GDM1 (cell line): ENCODE measurements at regions not wholly inside any gene's neighbourhood (a gene's known extent, or its start where the extent isn't known, plus 50 kb on each side); places are given as distances from the start of the nearest gene placed in this dataset.
"Not testable (repeated sequence)": the region's sequence is repeated elsewhere in the genome, so short reads cannot be mapped to it uniquely, and the experiment has no call there.

Source experiments
- DNase-seq: peaks from one replicate; lab custom pipeline; 2025; lab: John Stamatoyannopoulos, UW

DNA sequence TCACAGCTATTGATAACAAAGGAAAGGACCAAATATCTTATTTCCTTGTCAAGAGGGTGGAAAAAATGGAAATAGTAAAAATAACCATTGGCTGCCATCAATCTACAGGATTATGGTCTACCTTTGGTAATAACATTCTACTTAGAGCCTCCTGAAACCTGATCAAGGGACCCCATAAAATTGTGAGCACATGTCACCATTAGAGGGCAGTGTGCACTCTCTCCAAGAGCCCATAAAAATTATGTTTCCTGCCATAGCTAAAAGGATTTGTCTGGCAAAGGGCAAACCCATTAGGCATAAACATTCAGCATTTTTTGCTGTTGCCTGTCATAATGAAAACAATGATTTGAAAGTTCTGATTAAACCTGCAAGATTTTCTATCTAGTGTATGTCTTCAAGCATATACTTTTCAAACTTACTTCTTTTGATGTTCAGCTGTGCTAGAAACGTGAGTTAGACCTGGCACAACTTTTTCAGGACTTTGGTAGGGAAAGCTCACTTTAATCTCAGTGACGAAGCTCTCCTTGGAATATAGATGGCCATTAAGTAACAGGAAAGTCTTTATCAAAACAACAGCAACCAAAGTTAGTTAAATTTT is 120.7 kb upstream of the ZFP64 start:
- peak; percentile 6 for DNase-seq

GRCh38 chr20:52311209-52311794 is 119.7 kb upstream of the ZFP64 start:
- DNase-seq, result no peak

DNA sequence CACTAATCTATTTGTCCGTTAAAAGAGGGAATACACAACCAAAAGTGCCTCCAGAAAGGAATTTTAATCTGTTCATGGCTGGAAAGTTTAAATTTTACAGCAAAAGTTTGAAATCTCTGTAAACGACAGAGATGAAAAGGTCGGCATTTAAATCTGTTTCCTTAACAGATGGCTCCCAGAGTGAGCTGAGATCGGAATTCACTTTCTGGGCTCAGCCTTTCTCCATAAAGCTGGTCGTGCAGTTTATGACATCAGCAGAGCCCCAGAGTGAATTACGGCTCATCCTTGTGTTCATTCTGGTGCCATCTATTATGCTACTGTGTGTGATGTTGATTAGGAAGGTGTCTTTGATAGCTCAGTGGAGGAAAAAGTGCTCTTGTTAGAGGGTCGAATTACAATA is 117.6 kb upstream of the ZFP64 start:
- no peak for DNase-seq

DNA sequence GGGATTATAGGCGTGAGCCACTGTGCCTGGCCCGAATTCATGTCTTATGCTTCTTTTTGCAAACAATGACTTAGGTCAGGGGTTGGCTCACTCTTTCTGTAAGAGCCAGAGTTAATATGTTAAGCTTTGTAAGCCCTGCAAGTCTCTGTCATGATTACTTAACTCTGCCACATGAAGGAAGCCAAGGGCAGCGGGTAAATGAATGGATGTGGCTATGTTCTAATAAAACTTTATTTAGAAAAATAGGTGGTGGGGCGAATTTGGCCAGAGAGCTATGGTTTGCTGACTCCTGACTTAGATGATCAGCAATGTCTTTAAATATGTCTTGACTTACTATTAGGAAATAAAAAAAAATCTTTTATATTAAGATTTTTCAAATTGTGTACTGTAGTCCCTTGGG is 114.9 kb upstream of the ZFP64 start:
- DNase-seq, result no peak

DNA sequence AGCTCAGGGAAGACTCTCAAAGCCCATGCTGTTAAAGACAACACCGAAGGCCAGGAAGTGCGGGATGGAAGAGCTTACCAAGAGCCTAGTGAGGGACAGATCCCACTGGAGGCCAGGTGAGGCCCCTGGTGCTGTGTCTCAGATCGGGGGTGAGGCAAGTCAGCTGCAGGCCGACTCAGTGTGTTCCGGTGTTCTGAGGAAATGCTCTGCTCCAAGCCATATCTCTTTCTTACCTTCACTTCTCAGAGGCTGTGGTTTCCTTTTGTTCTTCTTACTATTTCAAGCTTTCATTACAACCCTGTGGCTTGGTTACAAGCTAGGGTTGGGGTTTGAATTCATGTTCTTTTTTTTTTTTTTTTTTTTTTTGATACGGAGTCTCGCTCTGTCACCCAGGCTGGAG is 114.3 kb upstream of the ZFP64 start:
- DNase-seq, result no peak

- DNase-seq, result no peak
Observed at GRCh38 chr20:52305024-52305645, 113.6 kb upstream of the ZFP64 start.

- no peak for DNase-seq
Observed at GRCh38 chr20:52303281-52303950, 111.8 kb upstream of the ZFP64 start.

- DNase-seq, result no peak
Observed at GRCh38 chr20:52302736-52303135, 111.2 kb upstream of the ZFP64 start.

DNA sequence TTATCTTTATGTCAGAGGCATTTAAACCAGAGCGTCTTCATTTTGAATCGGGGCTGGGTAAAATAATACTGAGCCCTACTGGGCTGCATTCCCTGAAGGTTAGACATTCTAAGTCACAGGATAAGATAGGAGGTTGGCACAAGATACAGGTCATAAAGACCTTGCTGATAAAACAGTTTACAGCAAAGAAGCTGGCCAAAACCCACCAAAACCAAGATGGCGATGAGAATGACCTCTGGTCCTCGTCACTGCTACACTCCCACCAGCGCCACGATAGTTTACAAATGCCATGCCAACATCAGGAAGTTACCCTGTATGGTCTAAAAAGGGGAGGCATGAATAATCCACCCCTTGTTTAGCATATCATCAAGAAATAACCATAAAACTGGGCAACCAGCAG is 110.5 kb upstream of the ZFP64 start:
- not testable (repeated sequence) for DNase-seq

DNA sequence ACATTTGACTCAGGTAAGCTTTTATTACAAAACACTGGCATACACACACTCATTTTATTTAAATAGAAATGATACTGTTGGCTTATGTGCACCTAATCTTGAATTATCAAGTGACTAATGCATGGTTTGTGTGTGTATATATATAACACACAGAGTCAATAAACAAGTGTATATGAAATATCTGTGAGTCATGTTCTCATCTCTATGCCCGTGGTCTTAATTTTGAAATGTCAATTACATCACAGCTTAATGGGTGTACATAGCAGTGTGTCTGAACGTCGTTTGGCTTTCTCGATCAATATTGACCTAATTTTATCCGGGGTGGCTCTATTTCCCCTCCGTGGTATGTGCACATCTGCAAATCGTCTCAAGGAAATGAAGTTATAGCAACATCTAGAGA is 104.0 kb upstream of the ZFP64 start:
- DNase-seq, result no peak

GRCh38 chr20:52294106-52294628 is 102.6 kb upstream of the ZFP64 start:
- DNase-seq, result no peak

- no peak for DNase-seq
Observed at GRCh38 chr20:52291109-52291508, 99.5 kb upstream of the ZFP64 start.

DNA sequence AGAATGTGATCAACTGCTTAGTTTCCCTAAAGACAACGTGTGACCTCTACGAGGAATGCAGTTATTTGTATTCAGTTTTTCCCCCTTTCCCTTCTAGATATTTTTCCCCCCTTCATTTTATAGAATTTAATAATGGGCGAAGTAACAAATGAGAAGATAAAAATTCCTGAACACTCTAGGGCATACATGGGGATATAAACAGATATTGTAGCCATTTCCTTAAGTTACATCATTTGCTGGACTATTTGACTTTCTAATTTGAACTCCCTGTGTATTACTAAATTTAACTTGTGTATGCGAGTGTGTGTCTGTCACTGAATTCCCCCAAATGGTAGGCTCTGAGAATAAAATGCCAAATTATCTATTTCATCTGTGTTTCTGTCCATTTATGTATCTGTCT is 99.0 kb upstream of the ZFP64 start:
- no peak for DNase-seq

- no peak for DNase-seq
Observed at GRCh38 chr20:52289956-52290565, 98.5 kb upstream of the ZFP64 start.

- no peak for DNase-seq
Observed at GRCh38 chr20:52280407-52280806, 88.8 kb upstream of the ZFP64 start.

DNA sequence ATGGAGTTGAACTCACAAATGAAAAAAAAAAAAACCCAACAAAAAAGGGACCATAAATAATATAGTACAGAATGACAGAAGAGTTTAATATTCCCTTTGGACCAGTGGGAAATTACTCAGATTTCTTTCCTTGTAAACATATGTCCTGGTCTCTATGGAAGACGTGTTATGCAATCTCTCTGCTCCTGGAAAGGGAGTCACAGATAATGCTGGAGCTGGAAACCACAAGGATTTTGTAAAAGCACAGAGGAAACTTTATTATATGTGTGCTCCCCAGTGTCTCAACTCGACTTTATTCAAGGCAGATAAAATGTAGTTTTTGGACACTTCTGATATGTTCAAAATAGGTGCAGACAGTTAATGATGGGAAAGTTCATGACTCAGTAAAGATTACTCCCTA is 88.1 kb upstream of the ZFP64 start:
- no peak for DNase-seq

DNA sequence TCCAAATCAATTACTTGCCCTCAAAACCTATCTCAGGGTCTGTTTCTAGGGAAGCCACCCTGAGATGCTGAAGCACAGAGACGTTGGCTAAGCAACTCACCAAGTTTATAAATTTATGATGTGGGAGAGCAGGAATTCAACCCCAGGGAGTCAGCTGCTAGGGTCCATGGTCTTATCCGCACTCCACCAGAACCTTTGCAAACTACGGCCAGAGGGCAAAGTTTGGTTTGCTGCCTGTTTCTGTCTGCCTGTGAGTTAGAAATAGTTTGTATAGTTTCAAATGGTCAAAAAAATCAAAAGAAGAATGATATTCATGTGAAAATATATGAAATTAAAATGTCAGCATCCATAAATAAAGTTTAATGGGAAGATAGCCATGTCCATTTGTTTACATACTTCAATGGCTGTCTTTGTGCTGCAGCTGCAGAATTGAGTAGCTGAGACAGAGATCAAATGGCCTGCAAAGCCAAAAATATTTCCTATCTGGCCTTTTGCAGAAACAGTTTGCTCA is 83.7 kb upstream of the ZFP64 start:
- DNase-seq, result no peak

DNA sequence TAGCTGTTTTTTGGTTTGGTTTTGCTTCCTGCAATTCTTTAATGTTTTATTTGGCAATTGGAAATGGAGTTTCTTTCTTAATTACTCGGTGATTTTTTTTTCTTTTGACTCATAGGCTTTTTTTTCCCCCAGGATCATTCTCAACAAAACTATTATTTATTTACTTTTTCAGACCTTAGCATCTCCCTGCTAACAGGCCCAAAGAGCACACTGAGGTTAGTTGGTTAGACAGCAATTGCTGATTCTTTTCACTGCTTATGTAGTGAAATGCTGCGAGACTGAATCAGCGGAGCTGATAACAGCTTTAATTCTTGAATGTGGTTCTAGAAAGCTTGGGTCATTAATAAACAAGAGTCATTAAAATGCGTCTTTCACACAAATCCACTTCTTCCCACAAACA is 79.1 kb upstream of the ZFP64 start:
- DNase-seq, result no peak

DNA sequence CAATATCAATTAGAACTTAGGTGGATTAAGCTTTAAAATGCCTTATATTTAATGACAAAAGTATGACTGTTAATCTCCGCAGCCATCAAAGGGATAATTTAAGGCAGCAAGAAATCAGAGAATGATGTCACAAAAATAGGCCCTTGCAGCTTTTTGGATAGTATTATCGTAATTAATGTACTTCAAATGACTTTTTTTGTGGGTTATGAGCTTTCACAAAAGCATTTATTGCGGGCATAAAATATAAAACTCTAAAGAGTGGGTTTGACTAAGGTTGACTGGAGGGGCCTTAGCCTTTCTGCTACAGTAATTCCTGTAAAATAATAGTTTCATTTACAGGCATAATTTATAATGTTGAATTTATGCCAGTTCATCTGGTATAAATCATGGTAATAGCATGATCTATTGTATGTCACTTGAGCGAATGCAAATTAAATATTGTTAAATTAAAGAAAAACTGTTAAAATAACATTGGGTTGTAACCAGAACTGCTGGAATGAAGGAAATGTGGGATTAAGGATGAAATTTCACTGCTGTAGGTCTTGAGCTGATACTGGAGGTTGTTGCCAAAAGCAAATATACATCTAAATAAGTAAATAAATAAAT is 78.5 kb upstream of the ZFP64 start:
- DNase-seq, result no peak

DNA sequence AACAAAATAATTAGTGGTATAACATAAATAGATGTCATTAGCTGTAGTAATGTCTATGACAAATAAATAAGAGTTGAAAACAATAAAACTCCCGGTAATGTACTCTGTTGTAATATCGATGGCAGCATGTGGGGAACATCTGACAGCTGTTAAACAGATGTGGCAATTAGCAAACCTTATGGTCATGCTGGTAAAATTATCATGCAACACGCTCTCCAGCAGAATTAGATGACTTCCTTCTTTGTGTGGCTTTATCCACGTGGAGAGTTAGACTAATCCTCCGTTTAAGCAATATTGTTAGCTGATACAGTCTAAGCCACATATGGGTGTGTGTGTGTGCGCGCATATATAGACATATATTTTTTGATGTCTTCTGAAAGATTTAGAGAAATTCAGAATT is 77.7 kb upstream of the ZFP64 start:
- DNase-seq, result no peak

GRCh38 chr20:52268184-52268749 is 76.7 kb upstream of the ZFP64 start:
- no peak for DNase-seq

GRCh38 chr20:52267418-52267817 is 75.8 kb upstream of the ZFP64 start:
- DNase-seq, result no peak
